A549 (cell line): ENCODE measurements at regions not wholly inside any gene's neighbourhood (a gene's known extent, or its start where the extent isn't known, plus 50 kb on each side); places are given as distances from the start of the nearest gene placed in this dataset.

Experiments used
- ATAC-seq, 2 experiments: fragments of 200-7000 bp in 1 of 2; fragments of >200 bp in 1 of 2; cut with Nextera tagmentation in 1 of 2; cut with Tn5 transposase in 1 of 2; 3 replicates each; pipeline versions ENCODE4 v1.8.0 to v1.9.1; 2018 to 2020; ENCODE audit warnings: mild to moderate bottlenecking in 1 of 2, moderate library complexity in 1 of 2
- CTCF ChIA-PET: fragments of 300-600 bp; sonication (Branson Sonifier 250); formaldehyde crosslinking; extraction: SDS; loops from one replicate; lab custom pipeline; 2021; ENCODE audit warnings: antibody characterized with exemption, inconsistent platforms; lab: Yijun Ruan, JAX
- POLR2A ChIA-PET: fragments of 350-600 bp; formaldehyde crosslinking; extraction: SDS; loops from one replicate; lab custom pipeline; 2021; ENCODE audit warnings: antibody characterized with exemption, inconsistent platforms; lab: Yijun Ruan, JAX
- DNase-seq, 2 experiments: peaks; one replicate each; pipeline versions ENCODE4 v3.0.0 to v3.0.0-alpha.2; 2011 to 2016; ENCODE audit warnings: low read depth in 1 of 2, low spot score in 1 of 2
- FAIRE-seq: peaks from 2 replicates; lab custom pipeline; 2011; peaks lifted over from hg19 to GRCh38; lab: Jason Lieb, UNC
- H3K27ac ChIP-seq, 2 experiments: fragments of >200 bp; sonication (Bioruptor Twin); formaldehyde crosslinking; 3 replicates each; pipeline ENCODE4 v1.5.1; 2016 to 2017
- H3K4me1 ChIP-seq: fragments of >200 bp; sonication (Bioruptor Twin); formaldehyde crosslinking; 3 replicates; pipeline ENCODE4 v1.6.1; 2016
- H3K4me2 ChIP-seq: fragments of >200 bp; sonication (Bioruptor Twin); formaldehyde crosslinking; 3 replicates; pipeline ENCODE4 v1.6.1; 2016
- H3K4me3 ChIP-seq: fragments of >200 bp; sonication (Bioruptor Twin); formaldehyde crosslinking; 3 replicates; pipeline ENCODE4 v1.5.1; 2016
- H3K9me3 ChIP-seq: fragments of >200 bp; sonication (Bioruptor Twin); formaldehyde crosslinking; 3 replicates; pipeline ENCODE4 v1.6.1; 2016
- CHD4 ChIP-seq: fragments of 200-600 bp; sonication (generic); IDR thresholded peaks from 2 replicates; pipeline ENCODE4 v1.6.1; 2016; ENCODE audit warnings: antibody characterized with exemption, mild to moderate bottlenecking, borderline replicate concordance
- EHF ChIP-seq: fragments of 250-450 bp; sonication (Bioruptor Pico); IDR thresholded peaks from 2 replicates; pipeline ENCODE4 v1.5.0; 2020; ENCODE audit warnings: mild to moderate bottlenecking
- EHMT2 ChIP-seq: fragments of 200-600 bp; sonication (generic); IDR thresholded peaks from 2 replicates; pipeline ENCODE4 v1.6.1; 2016; ENCODE audit warnings: antibody characterized with exemption, low read depth, mild to moderate bottlenecking, moderate library complexity
- EP300 ChIP-seq, 2 experiments: fragments of >200 bp; sonication (Bioruptor Twin); formaldehyde crosslinking; IDR thresholded peaks; 2 replicates in 1 of 2; 3 replicates in 1 of 2; pipeline ENCODE4 v1.6.1; 2016 to 2017
- FOSL2 ChIP-seq, 2 experiments: fragments of 450-650 bp in 1 of 2; fragments of >200 bp in 1 of 2; sonication (Bioruptor Twin) in 1 of 2; formaldehyde crosslinking; IDR thresholded peaks; 2 replicates each; pipeline versions ENCODE4 v1.5.0 to v1.6.1; 2016 to 2020; ENCODE audit warnings: mild to moderate bottlenecking in 1 of 2, moderate library complexity in 1 of 2
- GATA3 ChIP-seq: IDR thresholded peaks from 2 replicates; pipeline ENCODE4 v1.6.1; 2012; ENCODE audit warnings: borderline replicate concordance
- HOXA7 ChIP-seq: fragments of 250-450 bp; sonication (Bioruptor Pico); IDR thresholded peaks from 2 replicates; pipeline ENCODE4 v1.5.0; 2020; ENCODE audit warnings: mild to moderate bottlenecking, moderate library complexity
- HOXB13 ChIP-seq: fragments of 250-450 bp; sonication (Bioruptor Pico); IDR thresholded peaks from 2 replicates; pipeline ENCODE4 v1.5.0; 2020; ENCODE audit warnings: low read depth, mild to moderate bottlenecking, moderate library complexity
- HOXB5 ChIP-seq: fragments of 250-450 bp; sonication (Bioruptor Pico); IDR thresholded peaks from 2 replicates; pipeline ENCODE4 v1.5.0; 2020; ENCODE audit warnings: mild to moderate bottlenecking, moderate library complexity
- JUN ChIP-seq, 2 experiments: fragments of >200 bp; sonication (Bioruptor Twin); formaldehyde crosslinking; IDR thresholded peaks; 2 replicates in 1 of 2; 3 replicates in 1 of 2; pipeline ENCODE4 v1.6.1; 2016 to 2017
- JUNB ChIP-seq: fragments of >200 bp; sonication (Bioruptor Twin); formaldehyde crosslinking; IDR thresholded peaks from 2 replicates; pipeline ENCODE4 v1.6.1; 2016
- MAFK ChIP-seq: fragments of 450-650 bp; IDR thresholded peaks from 2 replicates; pipeline ENCODE4 v1.6.1; 2014; ENCODE audit not compliant: partially characterized antibody
- MYC ChIP-seq: IDR thresholded peaks from 2 replicates; pipeline ENCODE4 v1.6.1; 2012; ENCODE audit warnings: mild to moderate bottlenecking, inconsistent platforms, low read length, improper control_type of control experiment, borderline replicate concordance
- NFE2L2 ChIP-seq: fragments of 150-350 bp; conservative IDR thresholded peaks from 2 replicates; pipeline ENCODE4 v1.6.1; 2014; ENCODE audit warnings: low read length
- NPAS2 ChIP-seq: fragments of 250-450 bp; sonication (Bioruptor Pico); IDR thresholded peaks from 2 replicates; pipeline ENCODE4 v1.8.0; 2022; ENCODE audit warnings: mild to moderate bottlenecking, moderate library complexity, borderline replicate concordance
- NR3C1 ChIP-seq: fragments of >200 bp; sonication (Bioruptor Twin); formaldehyde crosslinking; IDR thresholded peaks from 3 replicates; pipeline ENCODE4 v1.6.1; 2017
- PHF8 ChIP-seq: fragments of 200-600 bp; sonication (generic); IDR thresholded peaks from 2 replicates; pipeline ENCODE4 v1.6.1; 2016; ENCODE audit warnings: low read depth, mild to moderate bottlenecking, antibody characterized with exemption, moderate library complexity, borderline replicate concordance
- POLR2A ChIP-seq: IDR thresholded peaks from 2 replicates; pipeline ENCODE4 v1.6.1; 2012; ENCODE audit warnings: mild to moderate bottlenecking, low read length
- POLR2AphosphoS2 ChIP-seq: conservative IDR thresholded peaks from 2 replicates; pipeline ENCODE4 v1.6.1; 2012; ENCODE audit warnings: low read length, improper control_type of control experiment, inconsistent platforms
- RARB ChIP-seq: fragments of 250-450 bp; sonication (Bioruptor Pico); IDR thresholded peaks from 2 replicates; pipeline ENCODE4 v1.8.0; 2021; ENCODE audit warnings: mild to moderate bottlenecking, moderate library complexity
- RFX5 ChIP-seq: fragments of 450-650 bp; IDR thresholded peaks from 2 replicates; pipeline ENCODE4 v1.7.1; 2014; ENCODE audit warnings: antibody characterized with exemption, mild to moderate bottlenecking, moderate library complexity
- SMC3 ChIP-seq: fragments of >200 bp; sonication (Bioruptor Twin); formaldehyde crosslinking; IDR thresholded peaks from 3 replicates; pipeline ENCODE4 v1.6.1; 2018; ENCODE audit warnings: inconsistent platforms
- SREBF2 ChIP-seq: fragments of 450-650 bp; IDR thresholded peaks from 2 replicates; pipeline ENCODE4 v1.6.1; 2014; ENCODE audit warnings: mild to moderate bottlenecking, moderate library complexity
- TFCP2L1 ChIP-seq: fragments of 250-450 bp; sonication (Bioruptor Pico); IDR thresholded peaks from 2 replicates; pipeline ENCODE4 v1.5.0; 2021; ENCODE audit warnings: mild to moderate bottlenecking
- ZC3H11A ChIP-seq: fragments of 450-650 bp; IDR thresholded peaks from 2 replicates; pipeline ENCODE4 v1.6.1; 2014; ENCODE audit warnings: antibody characterized with exemption, mild to moderate bottlenecking
- WGBS: methylation state at CpG from one replicate; pipeline ENCODE4 v1.1.6; 2017; ENCODE audit errors: missing lambda C conversion rate; 5-methylcytosine and 5-hydroxymethylcytosine counted together
- TF ChIP-seq, protein P1 (sequence below): IDR thresholded peaks from 2 replicates; pipeline ENCODE4 v1.6.1; 2012
- TF ChIP-seq, protein P2 (sequence below): fragments of 250-450 bp; sonication (Bioruptor Pico); IDR thresholded peaks from 2 replicates; pipeline ENCODE4 v1.5.0; 2020; ENCODE audit warnings: low read depth, mild to moderate bottlenecking, moderate library complexity
- TF ChIP-seq, protein P3 (sequence below): fragments of >200 bp; sonication (Bioruptor Twin); formaldehyde crosslinking; IDR thresholded peaks from 3 replicates; pipeline ENCODE4 v1.6.1; 2016
- TF ChIP-seq, protein P4 (sequence below): IDR thresholded peaks from 2 replicates; pipeline ENCODE4 v1.6.1; 2012; ENCODE audit warnings: low read depth, borderline replicate concordance
- TF ChIP-seq, protein P5 (sequence below): IDR thresholded peaks from 2 replicates; pipeline ENCODE4 v1.6.1; 2012
- TF ChIP-seq, protein P6 (sequence below): fragments of >200 bp; sonication (Bioruptor Twin); formaldehyde crosslinking; IDR thresholded peaks from 3 replicates; pipeline ENCODE4 v1.5.1; 2016

DNA sequence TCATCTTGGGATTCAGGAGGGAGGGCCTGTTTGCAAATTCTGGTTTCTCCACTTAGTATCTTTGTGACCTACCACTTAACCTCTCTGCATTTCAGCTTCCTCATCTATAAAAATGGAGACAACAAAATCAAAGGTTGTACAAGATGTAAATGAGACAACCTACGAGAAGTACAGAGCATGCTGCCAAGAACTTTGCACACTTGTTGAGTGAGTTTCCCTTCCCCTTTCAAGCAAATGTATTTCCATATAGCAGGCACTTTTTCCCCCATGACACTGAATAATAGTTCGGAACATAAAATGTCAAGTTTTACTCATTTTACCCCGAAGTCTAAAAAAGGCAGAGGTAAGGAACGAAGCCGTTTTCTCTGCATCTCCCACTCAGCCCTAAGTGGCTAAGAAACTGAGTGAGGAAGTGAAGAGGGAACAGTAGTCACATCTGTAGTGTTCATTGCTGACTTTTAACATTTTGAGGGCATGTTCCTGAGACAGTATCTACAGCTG lies 159.0 kb downstream of the TLE1 start:
- no peak for ATAC-seq
- no peak for TF ChIP-seq MYC
- TF ChIP-seq ZC3H11A, result no peak
- TF ChIP-seq PHF8, result no peak
- no peak for TF ChIP-seq HOXB5 (CRISPR knock-in tag)
- no peak for TF ChIP-seq NPAS2
- no peak for TF ChIP-seq RFX5
- no peak for TF ChIP-seq MAFK
- TF ChIP-seq POLR2A, result no peak
- no peak for TF ChIP-seq RARB (CRISPR knock-in tag)
- peak overlapping the region; percentile 79 to 85 for H3K27ac ChIP-seq
- FAIRE-seq, result peak; percentile 63
- CTCF ChIA-PET, result interaction anchor here (0.7 to 1.5 kb wide), 3 partner anchors 10 to 212 kb away, joined by 3 to 4 read pairs (median 3); no protein-coding TSS in a partner anchor
- POLR2A ChIA-PET, result interaction anchor here (1.0 kb wide), 1 partner anchor 58 kb away, joined by 6 read pairs; no protein-coding TSS in a partner anchor
- no peak overlapping the region for H3K4me3 ChIP-seq
- no peak for DNase-seq
- 92% methylated on average over 5 of the region's 5 CpGs for WGBS
- H3K9me3 ChIP-seq, result 0 out of 3 replicates have a peak, but pooled peaks cover 4% of the 10 kb centered on the region
- peak overlapping the region; percentile 46 for H3K4me2 ChIP-seq
- H3K4me1 ChIP-seq, result peaks cover 48% of the 10 kb centered on the region

DNA sequence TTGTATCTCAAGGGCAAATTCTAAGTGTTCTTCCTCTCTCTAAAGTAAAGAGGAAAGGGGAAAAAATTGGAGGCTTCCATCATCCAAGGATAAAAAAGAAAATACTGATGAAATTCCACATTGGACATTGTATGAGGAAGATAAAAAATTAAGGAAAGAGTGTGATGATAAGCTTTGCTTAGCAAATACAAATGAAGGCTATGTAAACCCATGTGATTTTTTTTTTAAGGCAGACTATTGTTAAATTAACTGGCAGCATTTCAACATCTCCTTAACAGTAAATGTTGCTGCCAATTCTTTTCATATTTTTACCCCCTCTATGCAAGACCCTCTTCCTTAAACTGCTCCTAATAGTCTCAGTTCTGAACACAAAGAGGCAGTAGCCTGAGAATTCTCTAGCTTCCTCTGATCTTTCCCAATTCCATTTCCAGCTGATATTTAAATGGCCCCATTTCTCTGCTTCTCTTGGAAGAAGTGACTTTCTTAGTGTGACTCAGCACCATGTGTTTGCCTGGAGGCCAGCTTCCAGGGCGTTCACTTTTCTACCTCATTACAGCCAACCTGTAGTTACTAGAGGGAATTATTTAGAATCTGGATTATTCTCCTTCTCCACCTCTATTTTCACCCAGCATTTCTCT lies 159.7 kb downstream of the TLE1 start:
- CTCF ChIA-PET, result interaction anchor here (0.6 to 1.5 kb wide), 3 partner anchors 10 to 212 kb away, joined by 3 to 4 read pairs (median 3); no protein-coding TSS in a partner anchor
- DNase-seq (peak; percentile 47 to 78), FAIRE-seq (no peak), ATAC-seq (peak; percentile 82 to 84; a peak in 5 of 6 replicates)
- POLR2A ChIA-PET, result interaction anchor here (1.0 kb wide), 1 partner anchor 58 kb away, joined by 6 read pairs; no protein-coding TSS in a partner anchor
- WGBS, result 0% methylated on average over 1 of the region's 1 CpG
- 0 out of 3 replicates have a peak, but pooled peaks cover 4% of the 10 kb centered on the region for H3K9me3 ChIP-seq
- H3K27ac ChIP-seq, result peak overlapping the region; percentile 79 to 85
- peaks cover 42% of the 10 kb centered on the region for H3K4me1 ChIP-seq
- H3K4me3 ChIP-seq, result no peak overlapping the region
- H3K4me2 ChIP-seq, result peak overlapping the region; percentile 46
- TF ChIP-seq, protein P1, sequence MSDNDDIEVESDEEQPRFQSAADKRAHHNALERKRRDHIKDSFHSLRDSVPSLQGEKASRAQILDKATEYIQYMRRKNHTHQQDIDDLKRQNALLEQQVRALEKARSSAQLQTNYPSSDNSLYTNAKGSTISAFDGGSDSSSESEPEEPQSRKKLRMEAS, result peak; percentile 87
- TF ChIP-seq, protein P2, sequence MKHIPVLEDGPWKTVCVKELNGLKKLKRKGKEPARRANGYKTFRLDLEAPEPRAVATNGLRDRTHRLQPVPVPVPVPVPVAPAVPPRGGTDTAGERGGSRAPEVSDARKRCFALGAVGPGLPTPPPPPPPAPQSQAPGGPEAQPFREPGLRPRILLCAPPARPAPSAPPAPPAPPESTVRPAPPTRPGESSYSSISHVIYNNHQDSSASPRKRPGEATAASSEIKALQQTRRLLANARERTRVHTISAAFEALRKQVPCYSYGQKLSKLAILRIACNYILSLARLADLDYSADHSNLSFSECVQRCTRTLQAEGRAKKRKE, result 0 out of 2 replicates have a peak, but pooled peaks have one; percentile 33
- peak; percentile 31 to 51; a peak in 2 of 5 replicates for TF ChIP-seq EP300 (IDR thresholded peaks at IDR 0.05)
- no peak for TF ChIP-seq RARB (CRISPR knock-in tag)
- peak; percentile 28; the same call in 1 of the 3 replicates for TF ChIP-seq SMC3
- TF ChIP-seq, protein P3, sequence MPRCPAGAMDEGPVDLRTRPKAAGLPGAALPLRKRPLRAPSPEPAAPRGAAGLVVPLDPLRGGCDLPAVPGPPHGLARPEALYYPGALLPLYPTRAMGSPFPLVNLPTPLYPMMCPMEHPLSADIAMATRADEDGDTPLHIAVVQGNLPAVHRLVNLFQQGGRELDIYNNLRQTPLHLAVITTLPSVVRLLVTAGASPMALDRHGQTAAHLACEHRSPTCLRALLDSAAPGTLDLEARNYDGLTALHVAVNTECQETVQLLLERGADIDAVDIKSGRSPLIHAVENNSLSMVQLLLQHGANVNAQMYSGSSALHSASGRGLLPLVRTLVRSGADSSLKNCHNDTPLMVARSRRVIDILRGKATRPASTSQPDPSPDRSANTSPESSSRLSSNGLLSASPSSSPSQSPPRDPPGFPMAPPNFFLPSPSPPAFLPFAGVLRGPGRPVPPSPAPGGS, result no peak
- peak; percentile 18; the same call in 1 of the 2 replicates for TF ChIP-seq GATA3
- peak; percentile 67 for TF ChIP-seq MAFK
- TF ChIP-seq NFE2L2, result peak; percentile 43; the same call in 1 of the 2 replicates
- no peak for TF ChIP-seq POLR2AphosphoS2
- TF ChIP-seq, protein P4, sequence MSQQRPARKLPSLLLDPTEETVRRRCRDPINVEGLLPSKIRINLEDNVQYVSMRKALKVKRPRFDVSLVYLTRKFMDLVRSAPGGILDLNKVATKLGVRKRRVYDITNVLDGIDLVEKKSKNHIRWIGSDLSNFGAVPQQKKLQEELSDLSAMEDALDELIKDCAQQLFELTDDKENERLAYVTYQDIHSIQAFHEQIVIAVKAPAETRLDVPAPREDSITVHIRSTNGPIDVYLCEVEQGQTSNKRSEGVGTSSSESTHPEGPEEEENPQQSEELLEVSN, result peak; percentile 38; the same call in 1 of the 2 replicates
- TF ChIP-seq HOXB13 (CRISPR knock-in tag), result 0 out of 2 replicates have a peak, but pooled peaks have one; percentile 18
- peak; percentile 65; the same call in 1 of the 2 replicates for TF ChIP-seq MYC
- TF ChIP-seq SREBF2, result no peak
- TF ChIP-seq HOXA7 (CRISPR knock-in tag), result no peak
- no peak for TF ChIP-seq ZC3H11A
- TF ChIP-seq JUNB, result peak; percentile 60
- no peak for TF ChIP-seq NR3C1
- peak; percentile 51; the same call in 1 of the 2 replicates for TF ChIP-seq EHMT2
- TF ChIP-seq POLR2A, result no peak
- TF ChIP-seq, protein P5, sequence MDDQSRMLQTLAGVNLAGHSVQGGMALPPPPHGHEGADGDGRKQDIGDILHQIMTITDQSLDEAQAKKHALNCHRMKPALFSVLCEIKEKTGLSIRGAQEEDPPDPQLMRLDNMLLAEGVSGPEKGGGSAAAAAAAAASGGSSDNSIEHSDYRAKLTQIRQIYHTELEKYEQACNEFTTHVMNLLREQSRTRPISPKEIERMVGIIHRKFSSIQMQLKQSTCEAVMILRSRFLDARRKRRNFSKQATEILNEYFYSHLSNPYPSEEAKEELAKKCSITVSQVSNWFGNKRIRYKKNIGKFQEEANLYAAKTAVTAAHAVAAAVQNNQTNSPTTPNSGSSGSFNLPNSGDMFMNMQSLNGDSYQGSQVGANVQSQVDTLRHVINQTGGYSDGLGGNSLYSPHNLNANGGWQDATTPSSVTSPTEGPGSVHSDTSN, result 0 out of 2 replicates have a peak, but pooled peaks have one; percentile 27
- TF ChIP-seq CHD4, result no peak
- TF ChIP-seq, protein P6, sequence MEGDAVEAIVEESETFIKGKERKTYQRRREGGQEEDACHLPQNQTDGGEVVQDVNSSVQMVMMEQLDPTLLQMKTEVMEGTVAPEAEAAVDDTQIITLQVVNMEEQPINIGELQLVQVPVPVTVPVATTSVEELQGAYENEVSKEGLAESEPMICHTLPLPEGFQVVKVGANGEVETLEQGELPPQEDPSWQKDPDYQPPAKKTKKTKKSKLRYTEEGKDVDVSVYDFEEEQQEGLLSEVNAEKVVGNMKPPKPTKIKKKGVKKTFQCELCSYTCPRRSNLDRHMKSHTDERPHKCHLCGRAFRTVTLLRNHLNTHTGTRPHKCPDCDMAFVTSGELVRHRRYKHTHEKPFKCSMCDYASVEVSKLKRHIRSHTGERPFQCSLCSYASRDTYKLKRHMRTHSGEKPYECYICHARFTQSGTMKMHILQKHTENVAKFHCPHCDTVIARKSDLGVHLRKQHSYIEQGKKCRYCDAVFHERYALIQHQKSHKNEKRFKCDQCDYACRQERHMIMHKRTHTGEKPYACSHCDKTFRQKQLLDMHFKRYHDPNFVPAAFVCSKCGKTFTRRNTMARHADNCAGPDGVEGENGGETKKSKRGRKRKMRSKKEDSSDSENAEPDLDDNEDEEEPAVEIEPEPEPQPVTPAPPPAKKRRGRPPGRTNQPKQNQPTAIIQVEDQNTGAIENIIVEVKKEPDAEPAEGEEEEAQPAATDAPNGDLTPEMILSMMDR, result no peak
- TF ChIP-seq EHF, result no peak
- no peak for TF ChIP-seq TFCP2L1
- peak; percentile 68 for TF ChIP-seq FOSL2 (IDR thresholded peaks at IDR 0.05)
- peak; percentile 89 for TF ChIP-seq FOSL2 (CRISPR knock-in tag; IDR thresholded peaks at IDR 0.05)
- 0 out of 5 replicates have a peak, but pooled peaks of 1 of the 2 experiments have one; percentile 49 for TF ChIP-seq JUN (IDR thresholded peaks at IDR 0.05)
